ENCODE measurements at regions not wholly inside any gene's neighbourhood (a gene's known extent, or its start where the extent isn't known, plus 50 kb on each side); places are given as distances from the start of the nearest gene placed in this dataset.

- DNase-seq (ENCODE audit: low read depth in 3 of 3): no peak
Measured at GRCh38 chr2:40797120-40797519, 345.2 kb upstream of the SLC8A1 start.

- no peak for DNase-seq (ENCODE audit: low read depth in 3 of 3)
Measured at GRCh38 chr2:40803900-40804299, 352.0 kb upstream of the SLC8A1 start.

GRCh38 chr2:40809156-40809555, 357.3 kb upstream of the SLC8A1 start:
- DNase-seq (ENCODE audit: low read depth in 3 of 3): no peak

- DNase-seq (ENCODE audit: low read depth in 3 of 3): no peak
Measured at GRCh38 chr2:40814616-40815015, 362.7 kb upstream of the SLC8A1 start.

- no peak for DNase-seq (ENCODE audit: low read depth in 3 of 3)
Measured at GRCh38 chr2:40820319-40820718, 368.4 kb upstream of the SLC8A1 start.

- no peak for DNase-seq (ENCODE audit: low read depth in 3 of 3)
Measured at GRCh38 chr2:40823478-40823877, 371.6 kb upstream of the SLC8A1 start.

GRCh38 chr2:40824278-40824677, 372.4 kb upstream of the SLC8A1 start:
- DNase-seq (ENCODE audit: low read depth in 3 of 3): no peak

- DNase-seq (ENCODE audit: low read depth in 3 of 3): no peak
Measured at GRCh38 chr2:40827392-40827791, 375.5 kb upstream of the SLC8A1 start.

GRCh38 chr2:40831321-40831873, 379.5 kb upstream of the SLC8A1 start:
- DNase-seq (ENCODE audit: low read depth in 3 of 3): no peak

- no peak for DNase-seq (ENCODE audit: low read depth in 3 of 3)
Measured at GRCh38 chr2:40841856-40842255, 390.0 kb upstream of the SLC8A1 start.

- DNase-seq (ENCODE audit: low read depth in 3 of 3): no peak
Measured at GRCh38 chr2:40844353-40845277, 392.7 kb upstream of the SLC8A1 start.

GRCh38 chr2:40851661-40852060, 399.8 kb upstream of the SLC8A1 start:
- DNase-seq (ENCODE audit: low read depth in 3 of 3): no peak

- DNase-seq (ENCODE audit: low read depth in 3 of 3): no peak
Measured at GRCh38 chr2:40859617-40860016, 407.7 kb upstream of the SLC8A1 start.

GRCh38 chr2:40867829-40868228, 415.9 kb upstream of the SLC8A1 start:
- DNase-seq (ENCODE audit: low read depth in 3 of 3): no peak

GRCh38 chr2:40872580-40872979, 420.7 kb upstream of the SLC8A1 start:
- DNase-seq (ENCODE audit: low read depth in 3 of 3): no peak

GRCh38 chr2:40874380-40874779, 422.5 kb upstream of the SLC8A1 start:
- no peak for DNase-seq (ENCODE audit: low read depth in 3 of 3)

GRCh38 chr2:40877734-40878288, 425.9 kb upstream of the SLC8A1 start:
- DNase-seq (ENCODE audit: low read depth in 3 of 3): no peak

GRCh38 chr2:40879305-40879704, 427.4 kb upstream of the SLC8A1 start:
- no peak for DNase-seq (ENCODE audit: low read depth in 3 of 3)

- no peak for DNase-seq (ENCODE audit: low read depth in 3 of 3)
Measured at GRCh38 chr2:40886100-40886499, 434.2 kb upstream of the SLC8A1 start.

- no peak for DNase-seq (ENCODE audit: low read depth in 3 of 3)
Measured at GRCh38 chr2:40886655-40887054, 434.8 kb upstream of the SLC8A1 start.

GRCh38 chr2:40896358-40896757, 444.5 kb upstream of the SLC8A1 start:
- no peak for DNase-seq (ENCODE audit: low read depth in 3 of 3)

- no peak for DNase-seq (ENCODE audit: low read depth in 3 of 3)
Measured at GRCh38 chr2:40914666-40915065, 462.8 kb upstream of the SLC8A1 start.

GRCh38 chr2:40915651-40916050, 463.8 kb upstream of the SLC8A1 start:
- DNase-seq (ENCODE audit: low read depth in 3 of 3): no peak

Measured in stimulated activated CD4-positive, alpha-beta T cell treated with anti-CD3 and anti-CD28 coated beads, TNF-alpha, amount 100 ng/mL, for 4 hours (primary cell).